ENCODE measurements at regions not wholly inside any gene's neighbourhood (a gene's known extent, or its start where the extent isn't known, plus 50 kb on each side); places are given as distances from the start of the nearest gene placed in this dataset.
"Not testable (repeated sequence)": the region's sequence is repeated elsewhere in the genome, so short reads cannot be mapped to it uniquely, and the experiment has no call there.

DNA sequence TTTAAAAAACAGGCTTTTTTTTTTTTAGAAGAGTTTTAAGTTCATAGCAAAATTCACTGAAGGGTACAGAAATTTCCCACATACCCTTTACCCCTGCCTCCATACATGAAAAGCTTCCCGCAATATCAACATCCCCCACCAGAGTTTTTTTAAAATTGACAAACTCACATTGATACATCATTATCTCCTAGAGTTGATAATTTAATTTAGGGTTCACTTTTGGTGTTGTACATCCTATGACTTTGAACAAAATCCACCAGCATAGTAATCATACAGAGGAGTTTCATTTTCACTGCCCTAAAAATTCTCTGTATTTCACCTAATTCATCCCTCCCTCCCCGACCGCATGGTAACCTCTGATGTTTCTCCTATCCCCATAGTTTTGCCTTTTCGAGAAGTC, 53.6 kb upstream of the KCNK2 start:
- Histone ChIP-seq H4K20me1 (ENCODE audit: insufficient read depth, low read length) (no peaks in the 10 kb centered on the region), H3K9me3 (ENCODE audit: control insufficient read depth, insufficient read depth, low read length) (no peaks in the 10 kb centered on the region), H4K91ac (ENCODE audit: insufficient read depth, low read depth, low read length) (no peak overlapping the region), H3K9ac (ENCODE audit: low read depth, low read length) (no peak overlapping the region), H3K4me3 (ENCODE audit: insufficient read depth, low read depth, low read length) (no peak overlapping the region), H2BK20ac (ENCODE audit: low read depth, low read length) (no peak overlapping the region), H3K23ac (ENCODE audit: low read depth, low read length) (no peak overlapping the region), H3K79me1 (ENCODE audit: low read depth in 1 of 2, low read length in 2 of 2) (no peaks in the 10 kb centered on the region), H3K4me2 (ENCODE audit: low read depth, low read length) (no peak overlapping the region), H4K8ac (ENCODE audit: low read depth in 2 of 2, low read length in 2 of 2) (no peak overlapping the region), H3K56ac (ENCODE audit: extremely low read depth, insufficient read depth, low read length) (no peak overlapping the region), H3K27me3 (ENCODE audit: control insufficient read depth, insufficient read depth, low read length) (no peaks in the 10 kb centered on the region), H2BK15ac (ENCODE audit: low read depth, low read length) (no peak overlapping the region), H3K27ac (ENCODE audit: insufficient read depth, low read length) (no peak overlapping the region), H2BK120ac (ENCODE audit: low read depth, low read length) (no peak overlapping the region), H2BK5ac (ENCODE audit: low read depth, low read length, poor library complexity, severe bottlenecking) (no peak overlapping the region), H3K4me1 (ENCODE audit: control insufficient read depth, insufficient read depth, low read length) (peaks cover 2% of the 10 kb centered on the region), H4K5ac (ENCODE audit: low read depth, low read length) (no peak overlapping the region), H3K18ac (ENCODE audit: low read depth, low read length) (no peak overlapping the region), H3K4ac (ENCODE audit: low read depth, low read length) (no peak overlapping the region), H2AK9ac (replicated peaks; ENCODE audit: low read depth, low read length, poor library complexity) (no peak overlapping the region), H3K36me3 (ENCODE audit: control insufficient read depth, insufficient read depth, low read length) (no peaks in the 10 kb centered on the region), H2AFZ (replicated peaks; ENCODE audit: low read length, poor library complexity) (no peak overlapping the region), H3K14ac (replicated peaks; ENCODE audit: low read depth, low read length) (no peak overlapping the region), H3K9me1 (ENCODE audit: insufficient read depth, low read length) (peaks cover 3% of the 10 kb centered on the region; the same call in 1 of the 2 replicates), H2AK5ac (ENCODE audit: low read depth, low read length) (no peak overlapping the region)
- intact Hi-C loops (cut with micrococcal nuclease) (loop anchor here (10.0 kb wide), 1 partner anchor 364 kb away; no protein-coding TSS in a partner anchor), dilution Hi-C loops (cut with HindIII; ENCODE audit: low sequenced_read_pairs, unreplicated experiment) (no loop called here), in situ Hi-C loops (cut with MboI; ENCODE audit: low sequenced_read_pairs) (no loop called here)
- DNase-seq (no peak), ATAC-seq (ENCODE audit: low read depth) (no peak)
- TF ChIP-seq NFE2L2 (IDR thresholded peaks at IDR 0.05; ENCODE audit: low read depth, low read length), result no peak
- no peak for TF ChIP-seq POLR2A (IDR thresholded peaks at IDR 0.05; ENCODE audit: low read depth, low read length)
- TF ChIP-seq MAFK (IDR thresholded peaks at IDR 0.05; ENCODE audit: low read depth, low read length), result no peak
- no peak for TF ChIP-seq MXI1 (IDR thresholded peaks at IDR 0.05; ENCODE audit: borderline replicate concordance, low read depth, low read length)
- no peak for TF ChIP-seq BHLHE40 (IDR thresholded peaks at IDR 0.05; ENCODE audit: low read depth, low read length)
- TF ChIP-seq RCOR1 (IDR thresholded peaks at IDR 0.05; ENCODE audit: insufficient replicate concordance, low read length), result no peak
- TF ChIP-seq CHD1 (IDR thresholded peaks at IDR 0.05; ENCODE audit: low read depth, low read length), result no peak
- TF ChIP-seq RFX5 (IDR thresholded peaks at IDR 0.05; ENCODE audit: low read depth, low read length), result no peak
- ChIA-PET POLR2A (ENCODE audit: unreplicated experiment) (no interaction called here), CTCF (interaction anchor here (0.6 to 1.0 kb wide), 2 partner anchors 10 to 23 kb away, joined by 3 to 5 read pairs; no protein-coding TSS in a partner anchor)
- no TSS peak for BruUV-seq (replicated peaks)
- WGBS, 2 experiments (ENCODE audit: extremely low coverage in 2 of 2, insufficient read length in 1 of 2), result no CpG with 5 or more reads among the region's 4 CpGs

DNA sequence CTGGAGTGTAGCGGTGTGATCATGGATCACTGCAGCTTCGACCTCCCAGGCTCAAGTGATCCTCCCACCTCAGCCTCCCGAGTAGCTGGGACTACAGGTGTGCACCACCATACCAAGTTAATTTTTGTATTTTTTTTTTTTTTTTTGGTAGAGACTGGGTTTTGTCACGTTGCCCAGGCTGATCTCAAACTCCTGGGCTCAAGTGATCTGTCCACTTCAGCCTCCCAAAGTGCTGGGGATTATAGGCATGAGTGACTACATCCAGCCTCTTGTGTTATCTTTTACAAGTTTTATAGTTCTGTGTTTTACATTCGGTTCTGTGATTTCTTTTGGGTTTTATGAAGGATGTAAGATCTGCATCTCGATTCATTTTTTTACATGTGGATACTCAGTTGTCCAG, 52.0 kb upstream of the KCNK2 start:
- no CpG with 5 or more reads among the region's 6 CpGs for WGBS, 2 experiments (ENCODE audit: extremely low coverage in 2 of 2, insufficient read length in 1 of 2)
- ATAC-seq (ENCODE audit: low read depth); H3K18ac ChIP-seq (ENCODE audit: low read depth, low read length); H4K5ac ChIP-seq (ENCODE audit: low read depth, low read length); H2BK15ac ChIP-seq (ENCODE audit: low read depth, low read length); H3K9me1 ChIP-seq (ENCODE audit: insufficient read depth, low read length); POLR2A ChIA-PET (ENCODE audit: unreplicated experiment); H3K9me3 ChIP-seq (ENCODE audit: control insufficient read depth, insufficient read depth, low read length); H3K9ac ChIP-seq (ENCODE audit: low read depth, low read length); in situ Hi-C loops (cut with MboI; ENCODE audit: low sequenced_read_pairs); H3K4me1 ChIP-seq (ENCODE audit: control insufficient read depth, insufficient read depth, low read length); BruUV-seq (replicated peaks); H3K14ac ChIP-seq (replicated peaks; ENCODE audit: low read depth, low read length); H3K4ac ChIP-seq (ENCODE audit: low read depth, low read length); H2AK5ac ChIP-seq (ENCODE audit: low read depth, low read length); intact Hi-C loops (cut with micrococcal nuclease); H3K56ac ChIP-seq (ENCODE audit: extremely low read depth, insufficient read depth, low read length); H3K4me2 ChIP-seq (ENCODE audit: low read depth, low read length); H3K79me1 ChIP-seq (ENCODE audit: low read depth in 1 of 2, low read length in 2 of 2); H2BK20ac ChIP-seq (ENCODE audit: low read depth, low read length); H4K20me1 ChIP-seq (ENCODE audit: insufficient read depth, low read length); H4K91ac ChIP-seq (ENCODE audit: insufficient read depth, low read depth, low read length); H3K23ac ChIP-seq (ENCODE audit: low read depth, low read length); H2BK120ac ChIP-seq (ENCODE audit: low read depth, low read length); H2BK5ac ChIP-seq (ENCODE audit: low read depth, low read length, poor library complexity, severe bottlenecking); H3K4me3 ChIP-seq (ENCODE audit: insufficient read depth, low read depth, low read length); H2AFZ ChIP-seq (replicated peaks; ENCODE audit: low read length, poor library complexity); dilution Hi-C loops (cut with HindIII; ENCODE audit: low sequenced_read_pairs, unreplicated experiment); H4K8ac ChIP-seq (ENCODE audit: low read depth in 2 of 2, low read length in 2 of 2); H3K36me3 ChIP-seq (ENCODE audit: control insufficient read depth, insufficient read depth, low read length); DNase-seq; H3K27ac ChIP-seq (ENCODE audit: insufficient read depth, low read length); H3K27me3 ChIP-seq (ENCODE audit: control insufficient read depth, insufficient read depth, low read length); H2AK9ac ChIP-seq (replicated peaks; ENCODE audit: low read depth, low read length, poor library complexity): not testable (repeated sequence)
- CTCF ChIA-PET, result interaction anchor here (1.1 kb wide), 1 partner anchor 110 kb away, joined by 3 read pairs; no protein-coding TSS in a partner anchor

All from IMR-90 (cell line).